ENCODE measurements at regions not wholly inside any gene's neighbourhood (a gene's known extent, or its start where the extent isn't known, plus 50 kb on each side); places are given as distances from the start of the nearest gene placed in this dataset.

- Histone ChIP-seq H3K4me1 (ENCODE audit: low read length) (no peaks in the 10 kb centered on the region), H3K9me3 (ENCODE audit: insufficient read depth, low read length) (no peaks in the 10 kb centered on the region), H3K36me3 (replicated peaks; ENCODE audit: low read depth, low read length) (no peaks in the 10 kb centered on the region), H3K4me3 (ENCODE audit: low read length) (no peak overlapping the region), H3K27me3 (ENCODE audit: low read depth, low read length) (no peaks in the 10 kb centered on the region), H3K79me2 (ENCODE audit: low read length) (no peaks in the 10 kb centered on the region), H3K9ac (ENCODE audit: low read length) (no peak overlapping the region), H3K4me2 (ENCODE audit: low read length) (no peak overlapping the region), H3K27ac (ENCODE audit: low read length) (no peak overlapping the region), H4K20me1 (ENCODE audit: insufficient read depth, low read length) (no peaks in the 10 kb centered on the region), H2AFZ (ENCODE audit: low read depth, low read length) (no peak overlapping the region)
- TF ChIP-seq EZH2phosphoT487 (IDR thresholded peaks at IDR 0.05; ENCODE audit: low read depth), result no peak
- TF ChIP-seq, protein P1, sequence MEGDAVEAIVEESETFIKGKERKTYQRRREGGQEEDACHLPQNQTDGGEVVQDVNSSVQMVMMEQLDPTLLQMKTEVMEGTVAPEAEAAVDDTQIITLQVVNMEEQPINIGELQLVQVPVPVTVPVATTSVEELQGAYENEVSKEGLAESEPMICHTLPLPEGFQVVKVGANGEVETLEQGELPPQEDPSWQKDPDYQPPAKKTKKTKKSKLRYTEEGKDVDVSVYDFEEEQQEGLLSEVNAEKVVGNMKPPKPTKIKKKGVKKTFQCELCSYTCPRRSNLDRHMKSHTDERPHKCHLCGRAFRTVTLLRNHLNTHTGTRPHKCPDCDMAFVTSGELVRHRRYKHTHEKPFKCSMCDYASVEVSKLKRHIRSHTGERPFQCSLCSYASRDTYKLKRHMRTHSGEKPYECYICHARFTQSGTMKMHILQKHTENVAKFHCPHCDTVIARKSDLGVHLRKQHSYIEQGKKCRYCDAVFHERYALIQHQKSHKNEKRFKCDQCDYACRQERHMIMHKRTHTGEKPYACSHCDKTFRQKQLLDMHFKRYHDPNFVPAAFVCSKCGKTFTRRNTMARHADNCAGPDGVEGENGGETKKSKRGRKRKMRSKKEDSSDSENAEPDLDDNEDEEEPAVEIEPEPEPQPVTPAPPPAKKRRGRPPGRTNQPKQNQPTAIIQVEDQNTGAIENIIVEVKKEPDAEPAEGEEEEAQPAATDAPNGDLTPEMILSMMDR (IDR thresholded peaks at IDR 0.05; ENCODE audit: low read depth, low read length), result no peak
These were observed 133.0 kb downstream of the MAD2L1 start for GRCh38 chr4:119933606-119934005.

GRCh38 chr4:119932277-119932676 lies 134.4 kb downstream of the MAD2L1 start:
- H3K27me3 ChIP-seq (ENCODE audit: low read depth, low read length), result no peaks in the 10 kb centered on the region
- H3K27ac ChIP-seq (ENCODE audit: low read length), result no peak overlapping the region
- no peaks in the 10 kb centered on the region for H3K36me3 ChIP-seq (replicated peaks; ENCODE audit: low read depth, low read length)
- TF ChIP-seq EZH2phosphoT487 (IDR thresholded peaks at IDR 0.05; ENCODE audit: low read depth), result no peak
- TF ChIP-seq, protein P1 (IDR thresholded peaks at IDR 0.05; ENCODE audit: low read depth, low read length), result no peak
- H3K9me3 ChIP-seq (ENCODE audit: insufficient read depth, low read length), result no peaks in the 10 kb centered on the region
- H2AFZ ChIP-seq (ENCODE audit: low read depth, low read length), result no peak overlapping the region
- H3K79me2 ChIP-seq (ENCODE audit: low read length), result no peaks in the 10 kb centered on the region
- no peak overlapping the region for H3K4me3 ChIP-seq (ENCODE audit: low read length)
- no peak overlapping the region for H3K9ac ChIP-seq (ENCODE audit: low read length)
- H3K4me2 ChIP-seq (ENCODE audit: low read length), result no peak overlapping the region
- H3K4me1 ChIP-seq (ENCODE audit: low read length), result no peaks in the 10 kb centered on the region
- no peaks in the 10 kb centered on the region for H4K20me1 ChIP-seq (ENCODE audit: insufficient read depth, low read length)

- Histone ChIP-seq H3K79me2 (ENCODE audit: low read length) (no peaks in the 10 kb centered on the region), H3K9me3 (ENCODE audit: insufficient read depth, low read length) (no peaks in the 10 kb centered on the region), H3K27me3 (ENCODE audit: low read depth, low read length) (no peaks in the 10 kb centered on the region), H3K36me3 (replicated peaks; ENCODE audit: low read depth, low read length) (no peaks in the 10 kb centered on the region), H3K4me2 (ENCODE audit: low read length) (no peak overlapping the region), H3K4me3 (ENCODE audit: low read length) (no peak overlapping the region), H3K27ac (ENCODE audit: low read length) (no peak overlapping the region), H4K20me1 (ENCODE audit: insufficient read depth, low read length) (no peaks in the 10 kb centered on the region), H3K9ac (ENCODE audit: low read length) (no peak overlapping the region), H3K4me1 (ENCODE audit: low read length) (no peaks in the 10 kb centered on the region), H2AFZ (ENCODE audit: low read depth, low read length) (no peak overlapping the region)
- TF ChIP-seq EZH2phosphoT487 (IDR thresholded peaks at IDR 0.05; ENCODE audit: low read depth), result no peak
- TF ChIP-seq, protein P1 (IDR thresholded peaks at IDR 0.05; ENCODE audit: low read depth, low read length), result no peak
These were observed 136.1 kb downstream of the MAD2L1 start for GRCh38 chr4:119930546-119930945.

- no peaks in the 10 kb centered on the region for H3K27me3 ChIP-seq (ENCODE audit: low read depth, low read length)
- no peak overlapping the region for H3K4me2 ChIP-seq (ENCODE audit: low read length)
- H3K4me1 ChIP-seq (ENCODE audit: low read length), result no peaks in the 10 kb centered on the region
- no peaks in the 10 kb centered on the region for H3K9me3 ChIP-seq (ENCODE audit: insufficient read depth, low read length)
- no peak overlapping the region for H3K9ac ChIP-seq (ENCODE audit: low read length)
- no peaks in the 10 kb centered on the region for H3K79me2 ChIP-seq (ENCODE audit: low read length)
- H2AFZ ChIP-seq (ENCODE audit: low read depth, low read length), result no peak overlapping the region
- H3K4me3 ChIP-seq (ENCODE audit: low read length), result no peak overlapping the region
- H4K20me1 ChIP-seq (ENCODE audit: insufficient read depth, low read length), result no peaks in the 10 kb centered on the region
- TF ChIP-seq EZH2phosphoT487 (IDR thresholded peaks at IDR 0.05; ENCODE audit: low read depth), result no peak
- TF ChIP-seq, protein P1 (IDR thresholded peaks at IDR 0.05; ENCODE audit: low read depth, low read length), result no peak
- H3K36me3 ChIP-seq (replicated peaks; ENCODE audit: low read depth, low read length), result no peaks in the 10 kb centered on the region
- no peak overlapping the region for H3K27ac ChIP-seq (ENCODE audit: low read length)
These were observed 144.8 kb downstream of the MAD2L1 start for GRCh38 chr4:119921830-119922229.

All from OCI-LY3 (cell line).